ENCODE measurements at regions not wholly inside any gene's neighbourhood (a gene's known extent, or its start where the extent isn't known, plus 50 kb on each side); places are given as distances from the start of the nearest gene placed in this dataset.

DNA sequence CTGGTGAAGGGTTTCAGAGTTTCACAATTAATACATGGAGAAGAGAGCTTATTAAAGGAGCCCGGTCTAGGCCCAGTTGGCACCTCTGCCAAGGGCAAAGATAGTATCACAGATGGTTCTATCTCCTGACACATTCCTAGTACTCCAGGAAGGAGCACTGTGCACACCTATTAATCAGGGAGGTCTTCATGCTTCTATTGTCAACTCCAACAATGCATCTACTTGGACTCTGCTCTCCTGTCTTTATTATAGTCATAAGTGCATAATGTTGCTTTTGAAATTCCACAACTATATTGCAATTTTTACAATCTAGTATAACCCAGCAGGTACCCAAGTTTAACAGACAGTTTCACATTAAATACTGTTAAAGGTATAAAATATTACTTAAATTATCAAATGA lies 174.5 kb upstream of the TSC22D1 start:
- no peak for TF ChIP-seq EZH2 (IDR thresholded peaks at IDR 0.05; ENCODE audit: borderline replicate concordance, low read depth, low read length, severe bottlenecking)
- TF ChIP-seq, protein P1, sequence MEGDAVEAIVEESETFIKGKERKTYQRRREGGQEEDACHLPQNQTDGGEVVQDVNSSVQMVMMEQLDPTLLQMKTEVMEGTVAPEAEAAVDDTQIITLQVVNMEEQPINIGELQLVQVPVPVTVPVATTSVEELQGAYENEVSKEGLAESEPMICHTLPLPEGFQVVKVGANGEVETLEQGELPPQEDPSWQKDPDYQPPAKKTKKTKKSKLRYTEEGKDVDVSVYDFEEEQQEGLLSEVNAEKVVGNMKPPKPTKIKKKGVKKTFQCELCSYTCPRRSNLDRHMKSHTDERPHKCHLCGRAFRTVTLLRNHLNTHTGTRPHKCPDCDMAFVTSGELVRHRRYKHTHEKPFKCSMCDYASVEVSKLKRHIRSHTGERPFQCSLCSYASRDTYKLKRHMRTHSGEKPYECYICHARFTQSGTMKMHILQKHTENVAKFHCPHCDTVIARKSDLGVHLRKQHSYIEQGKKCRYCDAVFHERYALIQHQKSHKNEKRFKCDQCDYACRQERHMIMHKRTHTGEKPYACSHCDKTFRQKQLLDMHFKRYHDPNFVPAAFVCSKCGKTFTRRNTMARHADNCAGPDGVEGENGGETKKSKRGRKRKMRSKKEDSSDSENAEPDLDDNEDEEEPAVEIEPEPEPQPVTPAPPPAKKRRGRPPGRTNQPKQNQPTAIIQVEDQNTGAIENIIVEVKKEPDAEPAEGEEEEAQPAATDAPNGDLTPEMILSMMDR (IDR thresholded peaks at IDR 0.05; ENCODE audit: borderline replicate concordance, extremely low read depth, low read length, poor library complexity, severe bottlenecking): no peak
